Type B pancreatic cell (in vitro differentiated cells): ENCODE measurements at regions not wholly inside any gene's neighbourhood (a gene's known extent, or its start where the extent isn't known, plus 50 kb on each side); places are given as distances from the start of the nearest gene placed in this dataset.

Source experiments
- DNase-seq: peaks from one replicate; pipeline ENCODE4 v3.0.0; 2021; ENCODE audit warnings: mixed read lengths; ENCODE audit not compliant: unreplicated experiment; ENCODE audit errors: extremely low spot score
- H3K27ac Mint-ChIP-seq: 2 replicates; pipeline ENCODE4 v1.8.0; 2021; ENCODE audit warnings: mild to moderate bottlenecking, mixed read lengths
- H3K27me3 Mint-ChIP-seq: 2 replicates; pipeline ENCODE4 v1.8.0; 2021; ENCODE audit warnings: mixed read lengths
- H3K36me3 Mint-ChIP-seq: 2 replicates; pipeline ENCODE4 v1.8.0; 2021; ENCODE audit warnings: mixed read lengths
- H3K4me1 Mint-ChIP-seq: one replicate; pipeline ENCODE4 v1.8.0; 2021; ENCODE audit warnings: mixed read lengths; ENCODE audit not compliant: unreplicated experiment
- H3K4me3 Mint-ChIP-seq: 2 replicates; pipeline ENCODE4 v1.8.0; 2021; ENCODE audit warnings: mild to moderate bottlenecking, mixed read lengths
- H3K9me3 Mint-ChIP-seq: 2 replicates; pipeline ENCODE4 v1.8.0; 2021; ENCODE audit warnings: mixed read lengths
- TF ChIP-seq, protein P1 (sequence below): fragments of 200-600 bp; sonication (generic); conservative IDR thresholded peaks from 2 replicates; pipeline ENCODE4 v1.5.0; 2021; ENCODE audit warnings: antibody characterized with exemption, mild to moderate bottlenecking

DNA sequence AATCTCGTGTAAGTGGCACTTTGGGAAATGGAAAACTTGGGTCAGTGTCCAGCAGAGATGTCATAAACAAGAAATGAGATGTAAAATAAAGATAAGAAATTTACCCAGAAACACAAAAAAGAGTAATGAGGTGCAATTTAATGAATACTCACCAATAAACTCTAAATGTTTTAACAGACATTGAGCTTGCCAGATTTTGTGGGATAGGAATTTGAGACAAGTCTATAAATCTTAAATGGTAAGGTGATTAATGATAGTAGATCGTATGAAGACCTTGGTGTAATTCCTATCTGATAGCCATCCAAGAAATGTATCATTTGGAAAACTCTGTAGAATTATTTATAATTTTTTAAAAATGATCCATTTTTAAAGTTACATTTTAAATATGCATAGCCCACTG lies 682.4 kb downstream of the MAT2B start:
- H3K36me3 Mint-ChIP-seq: no peaks in the 10 kb centered on the region
- no peak overlapping the region for H3K27ac Mint-ChIP-seq
- no peak overlapping the region for H3K4me3 Mint-ChIP-seq
- TF ChIP-seq, protein P1, sequence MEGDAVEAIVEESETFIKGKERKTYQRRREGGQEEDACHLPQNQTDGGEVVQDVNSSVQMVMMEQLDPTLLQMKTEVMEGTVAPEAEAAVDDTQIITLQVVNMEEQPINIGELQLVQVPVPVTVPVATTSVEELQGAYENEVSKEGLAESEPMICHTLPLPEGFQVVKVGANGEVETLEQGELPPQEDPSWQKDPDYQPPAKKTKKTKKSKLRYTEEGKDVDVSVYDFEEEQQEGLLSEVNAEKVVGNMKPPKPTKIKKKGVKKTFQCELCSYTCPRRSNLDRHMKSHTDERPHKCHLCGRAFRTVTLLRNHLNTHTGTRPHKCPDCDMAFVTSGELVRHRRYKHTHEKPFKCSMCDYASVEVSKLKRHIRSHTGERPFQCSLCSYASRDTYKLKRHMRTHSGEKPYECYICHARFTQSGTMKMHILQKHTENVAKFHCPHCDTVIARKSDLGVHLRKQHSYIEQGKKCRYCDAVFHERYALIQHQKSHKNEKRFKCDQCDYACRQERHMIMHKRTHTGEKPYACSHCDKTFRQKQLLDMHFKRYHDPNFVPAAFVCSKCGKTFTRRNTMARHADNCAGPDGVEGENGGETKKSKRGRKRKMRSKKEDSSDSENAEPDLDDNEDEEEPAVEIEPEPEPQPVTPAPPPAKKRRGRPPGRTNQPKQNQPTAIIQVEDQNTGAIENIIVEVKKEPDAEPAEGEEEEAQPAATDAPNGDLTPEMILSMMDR: no peak
- H3K27me3 Mint-ChIP-seq: peaks cover 3% of the 10 kb centered on the region
- peaks cover 8% of the 10 kb centered on the region for H3K4me1 Mint-ChIP-seq
- no peaks in the 10 kb centered on the region for H3K9me3 Mint-ChIP-seq
- DNase-seq: no peak

- no peak overlapping the region for H3K27ac Mint-ChIP-seq
These were observed 683.3 kb downstream of the MAT2B start for GRCh38 chr5:164188733-164189148.

GRCh38 chr5:164191240-164191639 lies 685.8 kb downstream of the MAT2B start:
- Mint-ChIP-seq H3K9me3 (no peaks in the 10 kb centered on the region), H3K4me3 (no peak overlapping the region), H3K4me1 (peaks cover 8% of the 10 kb centered on the region), H3K27ac (no peak overlapping the region), H3K36me3 (no peaks in the 10 kb centered on the region), H3K27me3 (peaks cover 3% of the 10 kb centered on the region)
- DNase-seq: no peak
- TF ChIP-seq, protein P1: no peak

More at GRCh38 chr5:164188733-164189148, 683.3 kb downstream of the MAT2B start:
- DNase-seq: no peak
- no peaks in the 10 kb centered on the region for H3K36me3 Mint-ChIP-seq
- TF ChIP-seq, protein P1: no peak
- H3K4me1 Mint-ChIP-seq: peaks cover 8% of the 10 kb centered on the region
- H3K4me3 Mint-ChIP-seq: no peak overlapping the region
- H3K27me3 Mint-ChIP-seq: peaks cover 3% of the 10 kb centered on the region
- H3K9me3 Mint-ChIP-seq: no peaks in the 10 kb centered on the region

- Mint-ChIP-seq H3K27me3 (no peaks in the 10 kb centered on the region), H3K27ac (no peak overlapping the region), H3K4me1 (no peaks in the 10 kb centered on the region), H3K4me3 (no peak overlapping the region), H3K36me3 (no peaks in the 10 kb centered on the region), H3K9me3 (no peaks in the 10 kb centered on the region)
- no peak for DNase-seq
- TF ChIP-seq, protein P1: no peak
These were observed 696.9 kb downstream of the MAT2B start for GRCh38 chr5:164202338-164202737.

DNA sequence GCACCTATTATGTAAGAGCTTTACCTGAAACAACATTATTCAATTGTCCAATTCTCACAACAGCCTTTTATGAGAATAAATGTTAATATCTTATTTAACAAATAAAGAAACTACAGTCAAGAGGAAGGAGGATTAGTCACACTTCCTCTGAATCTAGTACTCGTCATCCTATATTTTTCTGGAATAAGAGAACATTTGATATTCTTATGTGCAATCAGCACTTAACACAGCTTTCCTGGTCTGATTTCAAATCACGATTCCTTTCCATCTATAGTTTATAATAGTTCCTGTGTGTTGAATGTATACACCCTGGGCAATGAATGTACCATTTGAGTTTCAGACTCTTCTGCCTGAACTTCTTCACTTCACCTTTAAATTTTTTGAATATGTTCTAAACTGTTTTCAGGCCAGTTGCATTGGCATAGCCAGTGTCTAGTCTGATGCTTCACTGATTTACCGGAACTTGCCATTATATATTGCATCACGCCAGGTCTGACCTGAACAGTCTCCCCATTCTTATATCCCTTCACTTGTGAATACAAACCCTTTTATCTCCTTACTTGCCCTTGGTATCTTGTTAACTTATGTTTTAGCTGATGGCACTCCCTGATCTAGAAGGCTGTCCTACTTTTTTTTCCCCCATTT lies 698.3 kb downstream of the MAT2B start:
- Mint-ChIP-seq H3K36me3 (no peaks in the 10 kb centered on the region), H3K27me3 (no peaks in the 10 kb centered on the region), H3K9me3 (no peaks in the 10 kb centered on the region), H3K4me1 (no peaks in the 10 kb centered on the region), H3K27ac (no peak overlapping the region), H3K4me3 (no peak overlapping the region)
- DNase-seq: no peak
- TF ChIP-seq, protein P1: no peak
